ENCODE measurements at regions not wholly inside any gene's neighbourhood (a gene's known extent, or its start where the extent isn't known, plus 50 kb on each side); places are given as distances from the start of the nearest gene placed in this dataset.

DNA sequence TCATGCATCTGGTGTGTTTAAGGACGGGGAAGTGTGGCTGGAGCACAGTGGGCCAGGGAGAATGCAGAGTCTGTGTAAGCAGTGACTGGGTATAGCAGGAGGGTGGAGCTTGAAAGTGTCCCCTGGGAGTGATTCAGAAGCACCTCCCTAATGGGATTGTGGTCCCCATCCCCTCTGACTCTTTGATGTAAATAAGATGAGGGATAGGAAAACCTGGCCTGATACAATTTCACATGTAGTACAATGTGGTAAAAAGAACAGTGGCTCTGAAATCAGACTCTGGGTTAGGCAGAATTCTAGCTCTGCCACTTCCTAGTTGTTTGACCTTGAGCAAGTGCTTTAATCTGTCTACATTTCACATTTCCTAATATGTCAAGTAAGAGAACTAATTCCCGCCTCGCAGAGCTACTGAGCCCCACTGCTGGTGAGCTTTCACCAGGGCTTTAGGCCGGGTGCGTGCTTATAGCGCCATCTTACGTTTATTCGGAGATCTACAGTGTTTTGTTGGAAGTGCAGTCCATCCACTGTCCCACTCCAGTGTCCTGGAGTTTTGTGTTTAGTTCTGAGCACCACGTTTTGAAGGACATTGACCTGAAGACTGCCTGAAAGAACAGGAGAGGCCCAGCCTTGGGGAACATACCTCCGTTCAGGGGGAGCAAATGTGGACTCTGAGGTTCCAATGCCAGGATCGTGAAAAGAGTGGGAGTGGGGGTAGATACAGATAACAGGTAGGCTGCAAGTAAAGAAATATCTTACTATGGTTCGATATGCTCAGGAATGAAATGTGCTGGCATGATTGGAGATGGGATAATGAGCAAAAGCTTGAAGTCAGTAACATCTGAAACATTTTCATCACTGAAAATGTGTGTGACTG lies 51.2 kb upstream of the TESK1 start:
- H3K4me3 ChIP-seq (ENCODE audit: low read length): no peak overlapping the region
- DNase-seq (ENCODE audit: low read depth): no peak
- peak; percentile 82 for TF ChIP-seq CTCF (conservative IDR thresholded peaks at IDR 0.05; ENCODE audit: low read depth, low read length)

DNA sequence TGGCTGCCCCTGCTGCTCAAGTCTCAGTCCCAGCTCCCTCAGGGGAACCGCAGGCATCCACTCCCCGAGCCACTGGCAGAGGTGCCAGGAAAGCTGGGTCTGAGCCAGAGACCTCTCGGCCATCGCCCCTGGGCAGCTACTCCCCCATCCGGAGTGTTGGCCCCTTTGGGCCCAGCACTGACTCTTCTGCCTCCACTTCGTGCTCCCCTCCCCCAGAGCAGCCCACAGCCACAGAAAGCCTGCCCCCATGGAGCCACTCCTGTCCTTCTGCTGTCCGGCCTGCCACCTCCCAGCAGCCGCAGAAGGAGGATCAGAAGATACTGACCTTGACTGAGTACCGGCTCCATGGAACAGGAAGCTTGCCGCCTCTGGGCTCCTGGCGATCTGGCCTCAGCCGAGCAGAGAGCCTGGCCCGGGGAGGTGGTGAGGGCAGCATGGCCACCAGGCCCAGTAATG lies 49.8 kb upstream of the TESK1 start:
- no peak for DNase-seq (ENCODE audit: low read depth)
- no peak for TF ChIP-seq CTCF (conservative IDR thresholded peaks at IDR 0.05; ENCODE audit: low read depth, low read length)
- H3K4me3 ChIP-seq (ENCODE audit: low read length): no peak overlapping the region

Data from retinal pigment epithelial cell (primary cell).